Right atrium auricular region (tissue), 2 donors: ENCODE measurements at regions not wholly inside any gene's neighbourhood (a gene's known extent, or its start where the extent isn't known, plus 50 kb on each side); places are given as distances from the start of the nearest gene placed in this dataset.

ENCODE experiments used
- DNase-seq: peaks from one replicate; pipeline ENCODE4 v3.0.0-alpha.2; 2019; ENCODE audit warnings: low spot score
- H3K27ac ChIP-seq, 2 donors: fragments of 200-600 bp; sonication (generic); 1 replicate in 1 of 2; 2 replicates in 1 of 2; pipeline ENCODE4 v1.5.1; 2016 to 2019
- H3K27me3 ChIP-seq, 2 donors: fragments of 200-600 bp; sonication (generic); one replicate each; pipeline versions ENCODE4 v1.5.1 to v1.6.0; 2017 to 2019
- H3K36me3 ChIP-seq: fragments of 200-600 bp; sonication (generic); one replicate; pipeline ENCODE4 v1.5.1; 2016
- H3K4me1 ChIP-seq, 2 donors: fragments of 200-600 bp; sonication (generic); one replicate each; pipeline versions ENCODE4 v1.5.1 to v1.6.0; 2017 to 2019
- H3K4me3 ChIP-seq, 2 donors: fragments of 200-600 bp; sonication (generic); 1 replicate in 1 of 2; 2 replicates in 1 of 2; pipeline ENCODE4 v1.5.1; 2017 to 2019; ENCODE audit warnings: mild to moderate bottlenecking in 1 of 2, moderate library complexity in 1 of 2
- H3K9me3 ChIP-seq, 2 donors: fragments of 200-600 bp; sonication (generic); one replicate each; pipeline ENCODE4 v1.5.1; 2019
- TF ChIP-seq, protein P1 (sequence below), 2 donors: fragments of 200-600 bp; sonication (generic); IDR thresholded peaks; one replicate each; pipeline ENCODE4 v1.5.1; 2019; ENCODE audit warnings: antibody characterized with exemption in 2 of 2

DNA sequence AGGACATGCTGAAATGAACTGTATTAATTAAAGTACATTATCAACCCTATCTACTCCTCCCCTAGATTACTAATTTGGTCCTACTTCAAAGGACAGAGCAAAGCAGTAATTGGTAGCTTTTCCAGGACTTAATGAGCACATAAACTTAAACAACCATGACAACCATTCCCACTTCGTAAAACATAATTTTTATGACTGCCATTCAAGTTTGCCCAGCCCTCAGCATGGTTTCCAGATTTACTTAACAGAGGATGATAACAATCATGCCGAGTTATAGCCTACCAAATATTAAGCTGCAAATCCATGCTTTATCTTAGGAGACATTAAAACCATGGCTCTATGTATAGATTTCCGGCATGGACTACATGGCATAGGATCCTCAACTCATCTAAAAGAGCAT, 401.1 kb upstream of the CHAC2 start:
- H3K27ac ChIP-seq = no peak overlapping the region
- no peak overlapping the region for H3K4me3 ChIP-seq
- no peaks in the 10 kb centered on the region for H3K4me1 ChIP-seq
- TF ChIP-seq, protein P1, sequence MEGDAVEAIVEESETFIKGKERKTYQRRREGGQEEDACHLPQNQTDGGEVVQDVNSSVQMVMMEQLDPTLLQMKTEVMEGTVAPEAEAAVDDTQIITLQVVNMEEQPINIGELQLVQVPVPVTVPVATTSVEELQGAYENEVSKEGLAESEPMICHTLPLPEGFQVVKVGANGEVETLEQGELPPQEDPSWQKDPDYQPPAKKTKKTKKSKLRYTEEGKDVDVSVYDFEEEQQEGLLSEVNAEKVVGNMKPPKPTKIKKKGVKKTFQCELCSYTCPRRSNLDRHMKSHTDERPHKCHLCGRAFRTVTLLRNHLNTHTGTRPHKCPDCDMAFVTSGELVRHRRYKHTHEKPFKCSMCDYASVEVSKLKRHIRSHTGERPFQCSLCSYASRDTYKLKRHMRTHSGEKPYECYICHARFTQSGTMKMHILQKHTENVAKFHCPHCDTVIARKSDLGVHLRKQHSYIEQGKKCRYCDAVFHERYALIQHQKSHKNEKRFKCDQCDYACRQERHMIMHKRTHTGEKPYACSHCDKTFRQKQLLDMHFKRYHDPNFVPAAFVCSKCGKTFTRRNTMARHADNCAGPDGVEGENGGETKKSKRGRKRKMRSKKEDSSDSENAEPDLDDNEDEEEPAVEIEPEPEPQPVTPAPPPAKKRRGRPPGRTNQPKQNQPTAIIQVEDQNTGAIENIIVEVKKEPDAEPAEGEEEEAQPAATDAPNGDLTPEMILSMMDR (IDR thresholded peaks at IDR 0.05) = no peak
- H3K36me3 ChIP-seq = no peaks in the 10 kb centered on the region
- no peaks in the 10 kb centered on the region for H3K9me3 ChIP-seq
- no peaks in the 10 kb centered on the region for H3K27me3 ChIP-seq
- no peak for DNase-seq

DNA sequence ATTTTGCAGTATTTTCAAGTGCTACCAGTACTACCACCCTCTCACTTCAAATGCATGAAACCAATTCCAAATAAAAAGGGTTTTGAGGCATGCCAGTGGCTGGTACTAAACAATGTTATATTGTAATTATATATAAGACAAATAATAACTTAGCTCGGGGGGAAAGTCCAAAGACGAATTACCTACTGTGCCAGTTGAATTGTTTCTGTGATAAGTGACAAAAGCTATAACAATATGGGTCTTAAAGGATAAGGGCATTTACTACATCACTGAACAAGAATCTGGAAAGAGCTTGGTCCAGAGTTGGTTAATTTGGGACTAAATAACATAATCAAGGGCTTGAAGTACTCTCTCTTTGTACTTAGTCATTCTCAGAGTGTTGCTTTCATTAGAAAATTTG, 404.7 kb upstream of the CHAC2 start:
- Histone ChIP-seq H3K27me3 (no peaks in the 10 kb centered on the region), H3K9me3 (peaks cover 0 to 15% of the 10 kb centered on the region in 2 donors), H3K4me1 (no peaks in the 10 kb centered on the region), H3K4me3 (no peak overlapping the region), H3K36me3 (no peaks in the 10 kb centered on the region), H3K27ac (no peak overlapping the region)
- TF ChIP-seq, protein P1 (IDR thresholded peaks at IDR 0.05) = no peak
- no peak for DNase-seq

- TF ChIP-seq, protein P1 (IDR thresholded peaks at IDR 0.05) = no peak
These were observed 411.2 kb upstream of the CHAC2 start for GRCh38 chr2:53356291-53356905.

GRCh38 chr2:53353135-53354114, 414.2 kb upstream of the CHAC2 start:
- Histone ChIP-seq H3K4me1 (no peaks in the 10 kb centered on the region), H3K27me3 (no peaks in the 10 kb centered on the region), H3K9me3 (peaks cover 0 to 16% of the 10 kb centered on the region in 2 donors), H3K27ac (no peak overlapping the region), H3K4me3 (no peak overlapping the region), H3K36me3 (no peaks in the 10 kb centered on the region)
- no peak for DNase-seq
- TF ChIP-seq, protein P1 (IDR thresholded peaks at IDR 0.05) = no peak

More at GRCh38 chr2:53356291-53356905, 411.2 kb upstream of the CHAC2 start:
- Histone ChIP-seq H3K36me3 (no peaks in the 10 kb centered on the region), H3K4me1 (no peaks in the 10 kb centered on the region), H3K9me3 (peaks cover 0 to 30% of the 10 kb centered on the region in 2 donors), H3K4me3 (no peak overlapping the region), H3K27me3 (no peaks in the 10 kb centered on the region), H3K27ac (no peak overlapping the region)
- DNase-seq = no peak

DNA sequence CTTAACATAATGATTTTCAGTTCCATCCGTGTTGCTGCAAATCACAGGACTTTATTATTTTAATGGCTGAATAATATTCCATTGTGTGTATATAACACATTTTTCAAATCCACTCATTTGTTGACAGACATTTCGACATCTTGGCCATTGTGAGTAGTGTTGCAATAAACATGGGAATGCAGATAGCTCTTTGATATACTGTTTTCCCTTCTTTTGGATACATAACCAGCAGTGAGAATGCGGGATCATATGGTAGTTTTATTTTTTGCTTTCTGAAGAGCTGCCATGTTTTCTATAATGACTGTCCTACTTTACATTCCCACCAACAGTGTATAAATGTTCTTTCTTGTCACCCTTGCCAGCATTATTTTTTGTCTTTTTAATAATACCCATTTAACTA, 420.3 kb upstream of the CHAC2 start:
- TF ChIP-seq, protein P1 (IDR thresholded peaks at IDR 0.05) = no peak
- Histone ChIP-seq H3K27me3 (no peaks in the 10 kb centered on the region), H3K36me3 (no peaks in the 10 kb centered on the region), H3K4me3 (no peak overlapping the region), H3K27ac (no peak overlapping the region), H3K9me3 (no peaks in the 10 kb centered on the region), H3K4me1 (no peaks in the 10 kb centered on the region)
- DNase-seq = no peak
